Peyer's patch (tissue), 4 donors: ENCODE measurements at regions not wholly inside any gene's neighbourhood (a gene's known extent, or its start where the extent isn't known, plus 50 kb on each side); places are given as distances from the start of the nearest gene placed in this dataset.

Experiments used
- CTCF ChIP-seq, 6 experiments: fragments of 450-650 bp in 4 of 6; fragments of 200-600 bp in 2 of 6; sonication (generic) in 1 of 6; IDR thresholded peaks; one replicate each; pipeline ENCODE4 v1.5.1; 2017 to 2019; ENCODE audit warnings: antibody characterized with exemption in 6 of 6, mild to moderate bottlenecking in 3 of 6, moderate library complexity in 1 of 6
- POLR2A ChIP-seq, 2 donors: fragments of 450-650 bp; IDR thresholded peaks; one replicate each; pipeline ENCODE4 v1.5.1; 2017; ENCODE audit warnings: antibody characterized with exemption in 2 of 2, mild to moderate bottlenecking in 2 of 2, moderate library complexity in 2 of 2

GRCh38 chr5:101047181-101047580 is 144.1 kb upstream of the ST8SIA4 start:
- TF ChIP-seq CTCF (IDR thresholded peaks at IDR 0.05) (no peak), POLR2A (IDR thresholded peaks at IDR 0.05) (no peak)
